ENCODE measurements at regions not wholly inside any gene's neighbourhood (a gene's known extent, or its start where the extent isn't known, plus 50 kb on each side); places are given as distances from the start of the nearest gene placed in this dataset.
A peak's percentile ranks its signal among the peaks of the same experiment; 100 is the strongest.

DNA sequence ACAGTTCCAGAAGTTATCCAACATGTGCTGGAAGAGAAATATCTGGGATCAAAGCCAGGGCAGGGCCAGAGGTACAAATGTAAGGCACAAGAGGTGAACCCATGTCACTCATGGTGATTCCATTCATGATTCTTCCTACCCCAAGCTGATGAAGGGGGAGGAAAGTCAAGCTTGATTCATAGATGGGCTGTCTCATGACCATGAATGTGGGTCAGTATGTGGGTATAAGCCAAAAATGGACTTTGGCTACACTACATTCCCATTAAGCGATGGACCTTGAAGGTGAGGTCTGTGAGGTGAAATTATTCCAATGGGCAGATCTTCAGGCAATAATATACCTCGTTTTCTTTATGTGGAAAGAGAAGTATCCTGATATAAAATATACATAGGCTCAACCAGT, 217.1 kb downstream of the BTG1 start:
- TF ChIP-seq PAX5 (IDR thresholded peaks at IDR 0.05; ENCODE audit: insufficient read depth, low read length, severe bottlenecking) = no peak
- no peak for TF ChIP-seq POLR2AphosphoS5 (IDR thresholded peaks at IDR 0.05; ENCODE audit: low read depth, low read length)
- TF ChIP-seq POU2F2 (IDR thresholded peaks at IDR 0.05; ENCODE audit: low read depth, low read length) = no peak
- TF ChIP-seq TAF1 (IDR thresholded peaks at IDR 0.05; ENCODE audit: low read depth, low read length) = no peak
- TF ChIP-seq SPI1 (IDR thresholded peaks at IDR 0.05; ENCODE audit: low read depth, low read length) = no peak
- no peak for TF ChIP-seq POLR2A (IDR thresholded peaks at IDR 0.05; ENCODE audit: low read depth, low read length)
- FAIRE-seq (no peak), DNase-seq (ENCODE audit: insufficient read length, low spot score) (no peak)

DNA sequence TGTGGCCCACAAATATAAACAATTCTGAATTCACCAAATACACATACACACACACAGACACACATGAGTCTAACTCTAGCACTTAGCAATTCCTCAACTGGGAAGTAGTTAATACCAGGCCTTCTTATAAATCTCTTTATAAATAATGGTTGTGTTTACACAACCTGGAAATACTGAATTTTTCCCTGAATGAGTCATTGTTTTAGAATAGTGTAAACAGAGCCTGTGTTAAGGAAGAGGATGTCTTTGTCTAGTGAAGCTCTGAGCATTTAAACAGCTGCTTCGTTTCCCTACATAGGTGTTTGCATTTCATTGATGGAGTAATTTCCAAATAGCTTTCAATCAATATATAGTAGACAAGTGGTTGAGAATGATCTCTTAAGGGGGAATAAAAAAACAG, 218.8 kb downstream of the BTG1 start:
- no peak for TF ChIP-seq TAF1 (IDR thresholded peaks at IDR 0.05; ENCODE audit: low read depth, low read length)
- FAIRE-seq (no peak), DNase-seq (ENCODE audit: insufficient read length, low spot score) (no peak)

DNA sequence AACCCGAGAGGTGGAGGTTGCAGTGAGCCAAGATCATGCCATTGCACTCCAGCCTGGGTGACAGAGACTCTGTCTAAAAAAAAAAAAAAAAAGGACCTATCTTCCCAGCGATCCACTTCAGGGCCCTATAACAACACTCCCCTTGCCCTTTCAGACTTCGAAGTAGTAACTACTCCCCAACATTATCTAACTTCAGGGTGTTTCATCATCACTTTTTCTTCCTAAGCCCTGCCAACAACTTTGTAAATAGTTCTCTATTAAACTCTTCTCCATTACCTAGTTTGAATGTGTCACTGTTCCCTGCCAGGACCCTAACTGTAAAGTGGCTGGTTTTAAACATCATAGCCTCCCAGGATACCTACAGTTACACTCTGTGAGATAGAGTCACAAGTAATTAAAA, 220.8 kb downstream of the BTG1 start:
- DNase-seq (ENCODE audit: insufficient read length, low spot score) (no peak), FAIRE-seq (no peak)
- no peak for TF ChIP-seq PAX5 (IDR thresholded peaks at IDR 0.05; ENCODE audit: insufficient read depth, low read length, severe bottlenecking)
- TF ChIP-seq POLR2AphosphoS5 (IDR thresholded peaks at IDR 0.05; ENCODE audit: low read depth, low read length) = no peak
- TF ChIP-seq POU2F2 (IDR thresholded peaks at IDR 0.05; ENCODE audit: low read depth, low read length) = no peak
- no peak for TF ChIP-seq POLR2A (IDR thresholded peaks at IDR 0.05; ENCODE audit: low read depth, low read length)
- no peak for TF ChIP-seq SPI1 (IDR thresholded peaks at IDR 0.05; ENCODE audit: low read depth, low read length)
- TF ChIP-seq TAF1 (IDR thresholded peaks at IDR 0.05; ENCODE audit: low read depth, low read length) = no peak

DNA sequence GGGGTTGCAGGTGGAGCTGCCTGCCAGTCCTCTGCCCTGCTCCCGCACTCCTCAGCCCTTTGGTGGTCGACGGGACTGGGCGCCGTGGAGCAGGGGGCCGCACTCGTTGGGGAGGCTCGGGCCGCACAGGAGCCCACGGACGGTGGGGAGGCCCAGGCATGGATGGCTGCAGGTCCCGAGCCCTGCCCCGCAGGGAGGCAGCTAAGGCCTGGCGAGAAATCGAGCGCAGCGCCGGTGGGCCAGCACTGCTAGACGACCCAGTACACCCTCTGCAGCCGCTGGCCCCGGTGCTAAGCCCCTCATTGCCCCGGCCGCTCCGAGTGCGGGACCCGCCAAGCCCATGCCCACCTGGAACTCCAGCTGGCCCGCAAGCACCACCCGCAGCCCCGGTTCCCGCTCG, 221.8 kb downstream of the BTG1 start:
- TF ChIP-seq POU2F2 (IDR thresholded peaks at IDR 0.05; ENCODE audit: low read depth, low read length) = no peak
- TF ChIP-seq POLR2AphosphoS5 (IDR thresholded peaks at IDR 0.05; ENCODE audit: low read depth, low read length) = no peak
- TF ChIP-seq TAF1 (IDR thresholded peaks at IDR 0.05; ENCODE audit: low read depth, low read length) = no peak
- TF ChIP-seq POLR2A (IDR thresholded peaks at IDR 0.05; ENCODE audit: low read depth, low read length) = no peak
- no peak for TF ChIP-seq PAX5 (IDR thresholded peaks at IDR 0.05; ENCODE audit: insufficient read depth, low read length, severe bottlenecking)
- no peak for TF ChIP-seq SPI1 (IDR thresholded peaks at IDR 0.05; ENCODE audit: low read depth, low read length)
- FAIRE-seq = no peak
- no peak for DNase-seq (ENCODE audit: insufficient read length, low spot score)

DNA sequence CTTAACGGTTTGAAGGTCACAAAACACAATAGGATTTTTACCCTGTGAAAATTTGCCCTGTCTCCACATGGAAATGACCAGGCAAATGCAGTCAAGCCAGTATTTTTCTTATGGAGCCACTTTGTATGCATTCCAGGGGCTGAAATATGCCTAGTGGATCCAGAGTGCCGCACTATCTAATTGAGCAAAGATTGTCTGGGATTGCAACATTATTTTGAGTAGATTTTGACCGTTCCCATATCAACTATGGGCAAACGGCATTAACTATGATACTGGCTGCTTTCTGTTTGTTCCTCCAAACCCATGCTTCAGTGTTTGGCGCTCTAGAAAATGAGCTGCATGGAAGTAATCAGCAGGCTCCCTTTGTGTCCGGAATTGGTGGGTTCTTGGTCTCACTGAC, 223.0 kb downstream of the BTG1 start:
- no peak for FAIRE-seq
- DNase-seq (ENCODE audit: insufficient read length, low spot score) = no peak
- no peak for TF ChIP-seq POU2F2 (IDR thresholded peaks at IDR 0.05; ENCODE audit: low read depth, low read length)

DNA sequence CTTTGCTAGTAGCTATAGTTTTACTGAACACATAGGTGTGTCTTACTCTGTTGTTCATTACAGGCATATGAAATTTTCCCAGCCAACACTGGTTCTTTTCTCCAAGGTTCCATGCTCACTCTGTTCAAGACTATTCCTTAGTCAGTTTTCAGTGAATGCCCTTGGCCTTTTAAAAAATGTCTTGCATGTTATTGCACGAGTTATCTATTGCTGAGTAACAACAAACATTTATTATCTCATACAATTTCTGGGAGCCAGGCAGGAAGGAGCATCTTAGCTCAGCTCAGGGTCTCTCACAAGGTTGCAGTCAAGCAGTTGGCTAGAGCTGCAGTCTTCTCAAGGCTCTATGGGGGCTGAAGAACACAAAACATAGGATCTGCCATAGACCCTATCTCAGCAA, 223.5 kb downstream of the BTG1 start:
- TF ChIP-seq POLR2AphosphoS5 (IDR thresholded peaks at IDR 0.05; ENCODE audit: low read depth, low read length) (no peak), TAF1 (IDR thresholded peaks at IDR 0.05; ENCODE audit: low read depth, low read length) (no peak), POU2F2 (IDR thresholded peaks at IDR 0.05; ENCODE audit: low read depth, low read length) (no peak), PAX5 (IDR thresholded peaks at IDR 0.05; ENCODE audit: insufficient read depth, low read length, severe bottlenecking) (no peak), SPI1 (IDR thresholded peaks at IDR 0.05; ENCODE audit: low read depth, low read length) (no peak), POLR2A (IDR thresholded peaks at IDR 0.05; ENCODE audit: low read depth, low read length) (no peak)
- FAIRE-seq (no peak), DNase-seq (ENCODE audit: insufficient read length, low spot score) (no peak)

DNA sequence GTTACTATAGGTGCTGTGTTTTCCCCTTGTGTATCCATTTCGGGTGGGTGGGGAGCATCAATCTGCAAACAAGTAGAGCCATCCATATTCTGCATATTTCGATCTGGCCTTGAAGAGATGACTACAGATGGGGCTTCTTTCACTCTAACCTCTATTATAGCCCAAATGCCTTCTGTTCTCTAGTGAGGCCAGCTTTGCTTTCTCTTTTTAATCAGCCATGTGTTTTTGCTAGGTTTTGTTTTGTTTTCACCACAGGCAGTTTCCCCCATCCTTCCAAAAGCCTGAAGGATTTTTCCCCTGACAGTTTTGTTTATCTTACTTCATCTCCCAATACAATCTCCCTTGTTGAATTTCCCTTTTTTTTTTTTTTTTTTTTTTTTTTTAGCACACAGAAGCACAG, 224.1 kb downstream of the BTG1 start:
- FAIRE-seq (no peak), DNase-seq (ENCODE audit: insufficient read length, low spot score) (no peak)
- TF ChIP-seq POLR2A (IDR thresholded peaks at IDR 0.05; ENCODE audit: low read depth, low read length) = no peak
- TF ChIP-seq PAX5 (IDR thresholded peaks at IDR 0.05; ENCODE audit: insufficient read depth, low read length, severe bottlenecking) = no peak
- no peak for TF ChIP-seq TAF1 (IDR thresholded peaks at IDR 0.05; ENCODE audit: low read depth, low read length)
- no peak for TF ChIP-seq POLR2AphosphoS5 (IDR thresholded peaks at IDR 0.05; ENCODE audit: low read depth, low read length)
- TF ChIP-seq SPI1 (IDR thresholded peaks at IDR 0.05; ENCODE audit: low read depth, low read length) = no peak
- no peak for TF ChIP-seq POU2F2 (IDR thresholded peaks at IDR 0.05; ENCODE audit: low read depth, low read length)

DNA sequence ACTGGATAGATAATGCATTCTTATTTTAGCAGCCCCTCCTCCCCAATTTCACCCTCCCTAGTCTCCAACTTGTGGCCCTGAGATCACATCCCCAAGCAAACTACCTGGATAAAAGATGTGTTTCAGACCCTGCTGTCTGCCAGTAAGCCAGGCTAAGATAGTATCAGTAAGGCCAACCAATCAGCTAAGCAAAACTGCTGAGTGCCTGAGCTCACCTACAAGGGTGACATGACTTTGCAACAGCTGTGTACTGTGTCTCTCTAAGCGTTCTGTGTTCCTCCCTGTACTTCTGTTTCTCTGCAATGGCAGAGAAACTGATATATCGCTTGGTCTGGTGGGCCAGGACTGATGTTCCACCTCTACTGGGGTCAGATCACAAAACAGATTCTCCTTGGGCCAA, 224.9 kb downstream of the BTG1 start:
- TF ChIP-seq TAF1 (IDR thresholded peaks at IDR 0.05; ENCODE audit: low read depth, low read length) (no peak), POLR2A (IDR thresholded peaks at IDR 0.05; ENCODE audit: low read depth, low read length) (no peak), PAX5 (IDR thresholded peaks at IDR 0.05; ENCODE audit: insufficient read depth, low read length, severe bottlenecking) (no peak), SPI1 (IDR thresholded peaks at IDR 0.05; ENCODE audit: low read depth, low read length) (no peak), POLR2AphosphoS5 (IDR thresholded peaks at IDR 0.05; ENCODE audit: low read depth, low read length) (no peak), POU2F2 (IDR thresholded peaks at IDR 0.05; ENCODE audit: low read depth, low read length) (no peak)
- DNase-seq (ENCODE audit: insufficient read length, low spot score) (no peak), FAIRE-seq (no peak)

DNA sequence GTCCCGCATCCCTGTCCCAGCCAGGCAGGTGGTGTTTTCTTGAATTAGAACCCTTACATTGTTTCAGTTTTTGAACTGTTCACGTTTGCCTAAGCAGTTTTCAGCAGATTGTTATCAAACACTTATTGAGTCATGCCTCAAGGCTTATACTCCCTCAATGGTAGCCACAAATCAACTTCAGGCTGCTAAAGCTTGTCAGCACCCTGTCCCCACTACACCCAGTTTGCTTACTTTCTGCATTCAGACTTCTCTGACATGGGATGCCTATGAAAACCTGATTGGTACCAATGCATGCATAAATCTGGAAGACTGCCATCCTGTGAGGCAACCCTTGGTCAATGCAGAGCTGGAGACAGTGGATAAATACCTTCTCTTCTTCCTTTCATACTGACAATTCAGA, 225.4 kb downstream of the BTG1 start:
- FAIRE-seq (no peak), DNase-seq (ENCODE audit: insufficient read length, low spot score) (no peak)

DNA sequence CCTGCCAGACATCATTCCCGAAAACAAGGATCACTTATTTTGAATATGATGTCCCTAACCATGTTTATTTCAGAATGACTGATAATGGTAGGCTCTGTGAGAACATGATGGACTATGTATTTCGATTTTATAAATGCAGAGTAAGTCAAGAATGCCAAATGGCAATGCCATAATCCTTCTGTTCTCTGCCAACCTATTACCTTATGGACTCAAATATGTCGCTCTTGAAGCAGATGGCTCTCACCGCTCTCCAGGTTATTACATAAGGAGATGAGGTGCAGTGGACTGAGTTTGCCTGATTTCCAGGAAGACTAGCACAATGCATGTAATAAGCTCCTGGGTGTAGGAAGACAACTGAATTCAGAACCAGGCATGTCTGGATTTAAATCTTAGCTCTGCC, 227.2 kb downstream of the BTG1 start:
- TF ChIP-seq PAX5 (IDR thresholded peaks at IDR 0.05; ENCODE audit: insufficient read depth, low read length, severe bottlenecking) (no peak), POU2F2 (IDR thresholded peaks at IDR 0.05; ENCODE audit: low read depth, low read length) (no peak), POLR2A (IDR thresholded peaks at IDR 0.05; ENCODE audit: low read depth, low read length) (no peak), SPI1 (IDR thresholded peaks at IDR 0.05; ENCODE audit: low read depth, low read length) (no peak), POLR2AphosphoS5 (IDR thresholded peaks at IDR 0.05; ENCODE audit: low read depth, low read length) (no peak)
- FAIRE-seq (peak; percentile 40), DNase-seq (ENCODE audit: insufficient read length, low spot score) (no peak)

More for the DNA sequence above, 225.4 kb downstream of the BTG1 start:
- TF ChIP-seq TAF1 (IDR thresholded peaks at IDR 0.05; ENCODE audit: low read depth, low read length) = no peak
- no peak for TF ChIP-seq PAX5 (IDR thresholded peaks at IDR 0.05; ENCODE audit: insufficient read depth, low read length, severe bottlenecking)
- no peak for TF ChIP-seq POU2F2 (IDR thresholded peaks at IDR 0.05; ENCODE audit: low read depth, low read length)
- TF ChIP-seq SPI1 (IDR thresholded peaks at IDR 0.05; ENCODE audit: low read depth, low read length) = no peak
- TF ChIP-seq POLR2A (IDR thresholded peaks at IDR 0.05; ENCODE audit: low read depth, low read length) = no peak
- TF ChIP-seq POLR2AphosphoS5 (IDR thresholded peaks at IDR 0.05; ENCODE audit: low read depth, low read length) = no peak

DNA sequence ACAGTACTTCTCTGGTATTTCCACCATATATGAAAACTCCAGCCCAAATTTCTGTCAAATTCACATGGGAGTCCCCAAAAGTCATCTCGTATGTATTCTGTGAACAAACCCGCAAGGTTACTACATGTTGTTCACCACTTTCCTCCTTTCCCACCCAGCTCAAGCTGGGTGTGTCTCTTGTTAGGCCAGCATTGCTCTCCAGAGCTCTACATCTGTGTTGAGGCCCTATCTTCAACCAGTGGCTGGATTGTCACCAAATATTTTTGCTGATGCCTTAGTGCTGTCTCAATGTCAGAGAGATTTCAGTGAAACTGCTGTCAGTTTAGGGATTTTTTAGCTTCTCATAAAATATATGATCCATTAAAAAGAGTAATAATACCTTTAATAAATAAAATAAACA, 230.9 kb downstream of the BTG1 start:
- TF ChIP-seq POLR2A (IDR thresholded peaks at IDR 0.05; ENCODE audit: low read depth, low read length) = no peak
- no peak for TF ChIP-seq TAF1 (IDR thresholded peaks at IDR 0.05; ENCODE audit: low read depth, low read length)
- TF ChIP-seq PAX5 (IDR thresholded peaks at IDR 0.05; ENCODE audit: insufficient read depth, low read length, severe bottlenecking) = no peak
- no peak for TF ChIP-seq POLR2AphosphoS5 (IDR thresholded peaks at IDR 0.05; ENCODE audit: low read depth, low read length)
- TF ChIP-seq SPI1 (IDR thresholded peaks at IDR 0.05; ENCODE audit: low read depth, low read length) = no peak
- TF ChIP-seq POU2F2 (IDR thresholded peaks at IDR 0.05; ENCODE audit: low read depth, low read length) = no peak
- no peak for FAIRE-seq
- no peak for DNase-seq (ENCODE audit: insufficient read length, low spot score)

Measured in GM12891 (cell line).